Adipocyte (in vitro differentiated cells): ENCODE measurements at regions not wholly inside any gene's neighbourhood (a gene's known extent, or its start where the extent isn't known, plus 50 kb on each side); places are given as distances from the start of the nearest gene placed in this dataset.

Experiments used
- DNase-seq: peaks from one replicate; pipeline ENCODE4 v3.0.0-alpha.2; 2015; ENCODE audit warnings: low read depth
- H3K27me3 ChIP-seq: replicated peaks from 2 replicates; pipeline ENCODE4 v1.7.0; 2013; ENCODE audit warnings: mild to moderate bottlenecking, low read length, moderate library complexity; ENCODE audit not compliant: control insufficient read depth, insufficient read depth
- H3K36me3 ChIP-seq: 2 replicates; pipeline ENCODE4 v1.7.0; 2013; ENCODE audit warnings: low read length, mild to moderate bottlenecking, moderate library complexity; ENCODE audit not compliant: control insufficient read depth, insufficient read depth, severe bottlenecking
- H3K4me1 ChIP-seq: 2 replicates; pipeline ENCODE4 v1.7.0; 2013; ENCODE audit warnings: mild to moderate bottlenecking, low read length, moderate library complexity; ENCODE audit not compliant: control insufficient read depth, insufficient read depth
- H3K4me3 ChIP-seq: 2 replicates; pipeline ENCODE4 v1.7.0; 2013; ENCODE audit warnings: mild to moderate bottlenecking, low read length, moderate library complexity
- H3K9ac ChIP-seq: 2 replicates; pipeline ENCODE4 v1.7.0; 2013; ENCODE audit warnings: mild to moderate bottlenecking, low read length, moderate library complexity
- H3K9me3 ChIP-seq: 2 replicates; pipeline ENCODE4 v1.7.0; 2013; ENCODE audit warnings: mild to moderate bottlenecking, low read length, moderate library complexity; ENCODE audit not compliant: control insufficient read depth

- Histone ChIP-seq H3K27me3 (no peaks in the 10 kb centered on the region), H3K9ac (no peak overlapping the region), H3K4me3 (no peak overlapping the region), H3K4me1 (peaks cover 5% of the 10 kb centered on the region), H3K9me3 (no peaks in the 10 kb centered on the region), H3K36me3 (no peaks in the 10 kb centered on the region)
- peak; percentile 68 for DNase-seq
These were observed 140.0 kb upstream of the HCCS start for GRCh38 chrX:10971176-10971575.

DNA sequence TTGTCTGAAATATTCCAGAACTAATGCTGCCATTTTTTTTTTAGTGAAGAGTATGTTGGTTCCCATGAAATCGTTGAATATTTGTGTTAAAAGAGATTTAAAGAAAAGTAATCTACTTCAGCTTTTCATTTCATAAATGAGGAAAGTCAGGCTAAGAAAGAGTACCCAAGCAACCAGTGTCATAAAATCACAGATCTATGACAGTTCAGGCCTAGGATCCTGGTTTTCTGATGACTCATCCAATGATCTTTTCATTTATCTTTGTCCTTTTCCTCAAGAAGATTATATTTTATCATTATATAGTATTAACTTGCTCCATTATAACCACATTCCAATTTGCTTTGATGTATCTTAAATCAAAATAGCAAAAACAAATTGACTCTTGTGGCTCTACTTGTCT lies 139.4 kb upstream of the HCCS start:
- Histone ChIP-seq H3K4me1 (peaks cover 5% of the 10 kb centered on the region), H3K4me3 (no peak overlapping the region), H3K9me3 (peaks cover 2% of the 10 kb centered on the region), H3K36me3 (no peaks in the 10 kb centered on the region), H3K9ac (no peak overlapping the region), H3K27me3 (no peaks in the 10 kb centered on the region)
- DNase-seq, result no peak

- H3K4me3 ChIP-seq, result no peak overlapping the region
- H3K9me3 ChIP-seq, result peaks cover 2% of the 10 kb centered on the region
- peak; percentile 61 for DNase-seq
- no peak overlapping the region for H3K9ac ChIP-seq
- H3K36me3 ChIP-seq, result no peaks in the 10 kb centered on the region
- no peaks in the 10 kb centered on the region for H3K27me3 ChIP-seq
- peaks cover 5% of the 10 kb centered on the region for H3K4me1 ChIP-seq
These were observed 138.4 kb upstream of the HCCS start for GRCh38 chrX:10972706-10973105.

GRCh38 chrX:10974920-10975319 lies 136.2 kb upstream of the HCCS start:
- H3K9me3 ChIP-seq, result peaks cover 2% of the 10 kb centered on the region
- no peaks in the 10 kb centered on the region for H3K27me3 ChIP-seq
- H3K9ac ChIP-seq, result no peak overlapping the region
- no peak overlapping the region for H3K4me3 ChIP-seq
- H3K4me1 ChIP-seq, result peaks cover 5% of the 10 kb centered on the region
- DNase-seq, result no peak
- H3K36me3 ChIP-seq, result no peaks in the 10 kb centered on the region

DNA sequence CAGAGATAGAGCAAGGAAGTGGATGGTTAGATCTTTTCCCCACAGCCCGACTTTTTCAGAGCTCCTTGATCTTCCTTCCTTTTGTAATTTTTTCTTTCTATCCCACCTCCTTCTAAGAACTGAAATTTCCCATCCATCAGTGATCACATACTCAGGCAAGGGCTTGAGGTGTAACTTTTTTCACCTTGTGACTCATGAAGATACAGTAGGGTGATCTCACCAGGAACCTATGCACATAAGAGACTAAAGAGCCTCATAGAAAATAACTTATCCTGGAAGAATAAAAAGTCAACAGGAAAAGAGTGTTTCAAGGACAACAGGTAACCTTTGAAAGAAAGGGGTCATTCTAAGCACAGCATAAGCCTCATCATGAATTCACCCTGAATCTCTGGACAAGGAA lies 131.2 kb upstream of the HCCS start:
- Histone ChIP-seq H3K9me3 (peaks cover 2% of the 10 kb centered on the region), H3K36me3 (no peaks in the 10 kb centered on the region), H3K4me1 (no peaks in the 10 kb centered on the region), H3K27me3 (no peaks in the 10 kb centered on the region), H3K9ac (no peak overlapping the region), H3K4me3 (no peak overlapping the region)
- DNase-seq, result no peak

DNA sequence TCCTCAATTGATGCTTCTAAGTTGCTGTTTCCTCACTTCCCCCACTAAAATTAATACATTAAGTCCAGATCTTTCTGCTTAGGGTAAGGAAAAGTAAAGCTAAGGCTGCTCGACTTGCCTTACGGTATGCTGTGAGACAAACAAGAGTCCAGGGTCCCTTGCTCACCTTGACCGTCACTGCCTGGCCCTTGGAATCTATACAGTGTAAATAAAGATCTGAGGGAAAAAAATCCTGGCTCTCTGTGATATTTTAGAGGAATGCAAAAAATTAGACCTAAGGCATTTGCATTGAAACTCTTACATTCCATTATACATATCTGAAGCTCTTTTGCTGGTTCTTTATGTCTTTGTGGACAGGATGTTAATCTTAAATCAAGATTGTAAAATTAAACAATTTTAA lies 129.6 kb upstream of the HCCS start:
- H3K36me3 ChIP-seq, result no peaks in the 10 kb centered on the region
- H3K4me1 ChIP-seq, result peaks cover 3% of the 10 kb centered on the region
- no peak overlapping the region for H3K4me3 ChIP-seq
- H3K27me3 ChIP-seq, result no peaks in the 10 kb centered on the region
- H3K9ac ChIP-seq, result no peak overlapping the region
- peaks cover 2% of the 10 kb centered on the region for H3K9me3 ChIP-seq
- peak; percentile 14 for DNase-seq

DNA sequence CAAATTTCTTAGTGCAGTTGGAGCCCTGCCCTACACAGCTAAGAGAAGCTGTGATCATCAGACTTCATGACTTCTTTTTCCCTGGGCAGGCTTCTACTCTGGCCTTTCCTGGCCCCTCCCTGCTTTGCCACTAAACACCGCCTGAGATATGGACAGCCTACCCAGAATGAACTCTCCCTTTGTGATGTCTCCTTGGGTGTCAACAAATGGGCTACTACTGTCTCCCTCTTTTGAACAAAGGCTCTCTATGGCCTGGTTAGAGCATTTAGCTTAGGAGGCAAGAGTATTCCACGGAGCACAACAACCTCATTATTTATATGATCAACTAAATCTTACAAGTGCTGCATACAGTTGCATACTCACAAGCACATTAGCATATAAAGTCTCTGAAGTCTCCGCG lies 127.6 kb upstream of the HCCS start:
- Histone ChIP-seq H3K9me3 (no peaks in the 10 kb centered on the region), H3K9ac (no peak overlapping the region), H3K4me1 (peaks cover 9% of the 10 kb centered on the region), H3K27me3 (no peaks in the 10 kb centered on the region), H3K4me3 (no peak overlapping the region), H3K36me3 (no peaks in the 10 kb centered on the region)
- DNase-seq, result no peak

DNA sequence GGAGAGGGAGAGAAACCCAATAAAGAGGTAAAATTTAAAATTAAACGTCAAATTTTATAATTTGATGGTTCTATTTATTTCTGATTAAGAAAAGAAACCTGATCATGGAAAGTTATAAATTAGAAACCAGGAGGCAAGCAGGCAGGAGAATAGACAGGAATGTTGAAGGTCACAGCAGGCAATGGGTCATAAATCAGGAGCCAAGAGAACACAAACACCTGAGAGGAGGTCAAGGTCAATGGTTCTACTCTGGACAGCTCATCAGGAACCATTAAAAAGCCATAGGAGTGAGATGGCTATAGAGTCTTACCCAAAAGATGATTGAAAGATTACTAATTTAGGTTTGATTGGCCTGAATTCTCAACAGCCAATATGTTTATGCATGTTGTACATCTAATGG lies 126.9 kb upstream of the HCCS start:
- Histone ChIP-seq H3K27me3 (no peaks in the 10 kb centered on the region), H3K4me1 (peaks cover 9% of the 10 kb centered on the region), H3K9me3 (no peaks in the 10 kb centered on the region), H3K9ac (no peak overlapping the region), H3K36me3 (no peaks in the 10 kb centered on the region), H3K4me3 (no peak overlapping the region)
- DNase-seq, result no peak

- H3K36me3 ChIP-seq, result no peaks in the 10 kb centered on the region
- H3K4me3 ChIP-seq, result no peak overlapping the region
- no peaks in the 10 kb centered on the region for H3K9me3 ChIP-seq
- no peaks in the 10 kb centered on the region for H3K27me3 ChIP-seq
- H3K9ac ChIP-seq, result no peak overlapping the region
- peak; percentile 28 for DNase-seq
- peaks cover 9% of the 10 kb centered on the region for H3K4me1 ChIP-seq
These were observed 124.5 kb upstream of the HCCS start for GRCh38 chrX:10986616-10987015.

GRCh38 chrX:10988653-10989052 lies 122.5 kb upstream of the HCCS start:
- Histone ChIP-seq H3K4me3 (no peak overlapping the region), H3K9me3 (no peaks in the 10 kb centered on the region), H3K27me3 (no peaks in the 10 kb centered on the region), H3K9ac (no peak overlapping the region), H3K36me3 (no peaks in the 10 kb centered on the region), H3K4me1 (peaks cover 9% of the 10 kb centered on the region)
- no peak for DNase-seq

DNA sequence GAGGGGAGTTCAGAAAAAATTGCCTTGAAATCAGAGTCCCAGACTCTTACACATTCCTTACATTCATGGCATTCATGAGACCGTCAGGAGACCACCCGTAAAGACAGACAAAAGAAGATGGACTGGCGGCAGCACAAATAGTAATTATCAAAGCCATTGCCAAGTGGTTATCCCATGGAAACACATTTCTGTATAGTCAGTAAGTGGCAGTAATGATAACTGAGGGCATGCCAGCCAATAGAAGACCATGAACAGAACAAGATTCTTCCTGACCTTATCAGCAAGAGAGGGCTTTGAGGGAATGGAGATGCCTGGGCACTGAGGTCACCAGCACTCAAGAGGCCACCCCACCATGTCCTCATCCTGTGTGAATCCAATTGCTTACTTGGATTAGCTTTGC lies 121.7 kb upstream of the HCCS start:
- no peaks in the 10 kb centered on the region for H3K9me3 ChIP-seq
- no peak for DNase-seq
- H3K36me3 ChIP-seq, result no peaks in the 10 kb centered on the region
- H3K9ac ChIP-seq, result no peak overlapping the region
- H3K27me3 ChIP-seq, result no peaks in the 10 kb centered on the region
- peaks cover 9% of the 10 kb centered on the region for H3K4me1 ChIP-seq
- H3K4me3 ChIP-seq, result no peak overlapping the region

DNA sequence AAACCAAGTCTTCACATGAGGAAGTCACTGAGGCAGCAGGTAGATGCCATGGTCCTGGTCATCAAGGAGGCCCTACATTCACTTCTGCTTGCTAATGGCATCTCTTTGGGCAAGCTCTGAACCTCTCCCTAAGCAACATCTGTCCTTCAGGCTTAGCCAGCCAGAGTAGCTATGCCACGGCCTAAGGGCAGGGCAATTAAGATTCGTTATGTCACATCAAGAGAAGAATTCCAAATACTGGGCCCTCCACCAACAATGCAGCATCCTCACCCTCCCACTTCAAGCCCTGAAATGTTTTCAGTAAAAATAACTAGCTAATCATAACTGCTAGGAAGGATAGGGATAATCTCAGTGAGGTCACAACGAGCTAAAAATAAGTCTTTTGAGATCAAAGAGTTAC lies 120.7 kb upstream of the HCCS start:
- no peak for DNase-seq
- no peak overlapping the region for H3K4me3 ChIP-seq
- H3K9ac ChIP-seq, result no peak overlapping the region
- peaks cover 9% of the 10 kb centered on the region for H3K4me1 ChIP-seq
- no peaks in the 10 kb centered on the region for H3K27me3 ChIP-seq
- no peaks in the 10 kb centered on the region for H3K36me3 ChIP-seq
- H3K9me3 ChIP-seq, result no peaks in the 10 kb centered on the region
